ENCODE measurements at regions not wholly inside any gene's neighbourhood (a gene's known extent, or its start where the extent isn't known, plus 50 kb on each side); places are given as distances from the start of the nearest gene placed in this dataset.

DNA sequence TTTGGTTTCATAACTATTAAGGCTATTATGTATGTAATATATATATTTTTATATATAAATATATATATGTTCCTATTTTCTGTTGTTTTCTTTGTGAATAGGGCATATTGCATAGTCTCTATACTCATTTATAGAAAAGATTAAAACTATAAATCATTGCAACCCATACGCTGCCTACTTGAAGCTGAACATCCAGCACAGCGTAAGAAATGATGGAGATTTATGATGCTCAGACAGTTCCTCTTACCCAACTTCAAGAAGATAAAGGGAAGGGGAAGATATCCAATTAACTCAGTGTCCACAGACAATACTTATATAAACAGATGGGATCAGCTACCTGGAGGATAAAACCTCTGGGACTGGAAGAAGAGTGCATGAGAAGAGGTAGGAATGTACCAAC lies 791.7 kb downstream of the FAM181B start:
- Mint-ChIP-seq H3K4me3 (no peak overlapping the region), H3K4me1 (no peaks in the 10 kb centered on the region), H3K27ac (no peak overlapping the region), H3K27me3 (no peaks in the 10 kb centered on the region), H3K36me3 (ENCODE audit: low read depth) (no peaks in the 10 kb centered on the region), H3K9me3 (no peaks in the 10 kb centered on the region)
- POLR2A ChIA-PET: no interaction called here
- CTCF ChIA-PET: no interaction called here
- no peak for DNase-seq

- Mint-ChIP-seq H3K9me3 (no peaks in the 10 kb centered on the region), H3K36me3 (ENCODE audit: low read depth) (no peaks in the 10 kb centered on the region), H3K27me3 (peaks cover 3% of the 10 kb centered on the region), H3K4me1 (no peaks in the 10 kb centered on the region), H3K27ac (no peak overlapping the region), H3K4me3 (no peak overlapping the region)
- CTCF ChIA-PET: no interaction called here
- POLR2A ChIA-PET: no interaction called here
- DNase-seq: no peak
These were observed 801.4 kb downstream of the FAM181B start for GRCh38 chr11:81932303-81932702.

GRCh38 chr11:81920205-81920604 lies 813.5 kb downstream of the FAM181B start:
- no peaks in the 10 kb centered on the region for H3K4me1 Mint-ChIP-seq
- DNase-seq: no peak
- no peak overlapping the region for H3K27ac Mint-ChIP-seq
- POLR2A ChIA-PET: no interaction called here
- CTCF ChIA-PET: interaction anchor here (0.8 kb wide), 1 partner anchor 13 kb away, joined by 3 read pairs; no protein-coding TSS in a partner anchor
- H3K27me3 Mint-ChIP-seq: no peaks in the 10 kb centered on the region
- H3K4me3 Mint-ChIP-seq: no peak overlapping the region
- H3K9me3 Mint-ChIP-seq: peaks cover 2% of the 10 kb centered on the region
- H3K36me3 Mint-ChIP-seq (ENCODE audit: low read depth): no peaks in the 10 kb centered on the region

DNA sequence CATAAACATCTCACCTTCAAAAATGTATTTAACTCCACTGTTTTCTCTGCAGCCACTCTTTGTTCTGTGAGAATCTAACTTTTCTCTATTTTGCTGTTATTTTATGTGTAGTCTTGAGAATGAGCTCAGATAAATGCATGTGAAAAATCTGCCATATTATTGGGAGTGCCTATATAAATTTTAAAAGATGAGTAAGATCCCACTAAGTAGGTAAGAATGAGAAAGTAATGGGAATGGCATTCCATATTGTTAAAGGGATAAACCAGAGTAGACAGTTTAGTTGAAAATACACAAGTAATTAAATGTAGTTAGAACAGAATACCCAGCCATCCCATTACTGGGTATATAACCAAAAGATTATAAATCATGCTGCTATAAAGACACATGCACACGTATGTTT lies 817.2 kb downstream of the FAM181B start:
- DNase-seq: no peak

DNA sequence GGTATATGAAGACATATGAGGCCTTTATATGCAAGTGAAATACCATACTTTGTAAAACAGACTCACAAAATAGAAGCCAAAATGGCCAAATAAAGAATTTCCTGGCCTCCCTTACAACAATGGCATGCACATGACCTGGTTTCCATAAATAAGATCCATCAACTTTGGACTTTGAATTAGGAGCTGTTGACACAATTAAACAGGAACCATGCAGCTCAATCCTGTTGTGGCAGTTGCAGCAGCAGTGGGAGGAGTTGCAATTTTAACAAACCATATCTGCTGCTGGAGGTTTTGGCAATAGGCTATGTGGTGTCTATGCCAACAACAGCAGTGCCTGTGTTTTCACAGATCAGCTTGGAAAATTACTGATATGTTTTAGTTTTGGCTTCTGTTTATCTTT lies 818.6 kb downstream of the FAM181B start:
- no peak for DNase-seq
- no peaks in the 10 kb centered on the region for H3K36me3 Mint-ChIP-seq (ENCODE audit: low read depth)
- POLR2A ChIA-PET: no interaction called here

More for the DNA sequence above, 817.2 kb downstream of the FAM181B start:
- no peak overlapping the region for H3K4me3 Mint-ChIP-seq
- no peaks in the 10 kb centered on the region for H3K36me3 Mint-ChIP-seq (ENCODE audit: low read depth)
- H3K4me1 Mint-ChIP-seq: no peaks in the 10 kb centered on the region
- H3K9me3 Mint-ChIP-seq: peaks cover 2% of the 10 kb centered on the region
- no peaks in the 10 kb centered on the region for H3K27me3 Mint-ChIP-seq
- H3K27ac Mint-ChIP-seq: no peak overlapping the region
- ChIA-PET CTCF (no interaction called here), POLR2A (no interaction called here)

GRCh38 chr11:81913793-81914192 lies 819.9 kb downstream of the FAM181B start:
- H3K4me1 Mint-ChIP-seq: no peaks in the 10 kb centered on the region
- no peak overlapping the region for H3K27ac Mint-ChIP-seq
- POLR2A ChIA-PET: no interaction called here
- no peak overlapping the region for H3K4me3 Mint-ChIP-seq
- H3K36me3 Mint-ChIP-seq (ENCODE audit: low read depth): no peaks in the 10 kb centered on the region
- H3K27me3 Mint-ChIP-seq: no peaks in the 10 kb centered on the region
- CTCF ChIA-PET: no interaction called here
- DNase-seq: no peak
- peaks cover 2% of the 10 kb centered on the region for H3K9me3 Mint-ChIP-seq

More for the DNA sequence above, 818.6 kb downstream of the FAM181B start:
- H3K4me3 Mint-ChIP-seq: no peak overlapping the region
- H3K27ac Mint-ChIP-seq: no peak overlapping the region
- H3K9me3 Mint-ChIP-seq: peaks cover 2% of the 10 kb centered on the region
- CTCF ChIA-PET: no interaction called here
- no peaks in the 10 kb centered on the region for H3K4me1 Mint-ChIP-seq
- no peaks in the 10 kb centered on the region for H3K27me3 Mint-ChIP-seq

- Mint-ChIP-seq H3K36me3 (ENCODE audit: low read depth) (no peaks in the 10 kb centered on the region), H3K4me1 (no peaks in the 10 kb centered on the region), H3K27me3 (no peaks in the 10 kb centered on the region), H3K9me3 (no peaks in the 10 kb centered on the region), H3K4me3 (no peak overlapping the region), H3K27ac (no peak overlapping the region)
- ChIA-PET CTCF (no interaction called here), POLR2A (no interaction called here)
- DNase-seq: no peak
These were observed 825.7 kb downstream of the FAM181B start for GRCh38 chr11:81907996-81908395.

- CTCF ChIA-PET: no interaction called here
- POLR2A ChIA-PET: no interaction called here
- H3K9me3 Mint-ChIP-seq: no peaks in the 10 kb centered on the region
- no peak overlapping the region for H3K4me3 Mint-ChIP-seq
- H3K27ac Mint-ChIP-seq: no peak overlapping the region
- DNase-seq: no peak
- no peaks in the 10 kb centered on the region for H3K36me3 Mint-ChIP-seq (ENCODE audit: low read depth)
- no peaks in the 10 kb centered on the region for H3K27me3 Mint-ChIP-seq
- no peaks in the 10 kb centered on the region for H3K4me1 Mint-ChIP-seq
These were observed 834.5 kb downstream of the FAM181B start for GRCh38 chr11:81899156-81899555.

DNA sequence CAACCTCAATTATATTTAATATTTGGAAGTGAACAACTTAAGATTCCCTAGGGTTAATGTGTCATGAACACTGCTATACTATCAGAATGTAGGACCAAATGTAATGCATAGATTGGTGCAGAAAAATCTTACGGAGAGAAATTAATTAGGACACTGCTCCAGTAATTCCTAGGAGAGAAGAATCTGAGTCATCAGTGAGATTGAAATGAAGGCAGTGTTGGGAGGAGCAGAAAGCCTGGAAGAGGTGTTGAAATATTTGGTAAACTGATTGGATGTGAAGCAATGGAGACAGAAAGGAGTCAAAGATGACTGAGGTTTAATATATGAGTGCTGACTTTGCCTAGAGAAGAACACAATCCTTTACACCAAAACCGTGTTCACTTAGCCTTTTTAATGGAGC lies 836.0 kb downstream of the FAM181B start:
- ChIA-PET CTCF (interaction anchor here (1.0 kb wide), 1 partner anchor 32 kb away, joined by 3 read pairs; no protein-coding TSS in a partner anchor), POLR2A (no interaction called here)
- no peaks in the 10 kb centered on the region for H3K27me3 Mint-ChIP-seq
- no peak overlapping the region for H3K27ac Mint-ChIP-seq
- H3K4me1 Mint-ChIP-seq: no peaks in the 10 kb centered on the region
- no peak for DNase-seq
- no peak overlapping the region for H3K4me3 Mint-ChIP-seq
- no peaks in the 10 kb centered on the region for H3K36me3 Mint-ChIP-seq (ENCODE audit: low read depth)
- no peaks in the 10 kb centered on the region for H3K9me3 Mint-ChIP-seq

- ChIA-PET CTCF (no interaction called here), POLR2A (no interaction called here)
- H3K4me1 Mint-ChIP-seq: no peaks in the 10 kb centered on the region
- H3K36me3 Mint-ChIP-seq (ENCODE audit: low read depth): no peaks in the 10 kb centered on the region
- no peak for DNase-seq
- no peak overlapping the region for H3K4me3 Mint-ChIP-seq
- no peaks in the 10 kb centered on the region for H3K9me3 Mint-ChIP-seq
- no peaks in the 10 kb centered on the region for H3K27me3 Mint-ChIP-seq
- no peak overlapping the region for H3K27ac Mint-ChIP-seq
These were observed 838.4 kb downstream of the FAM181B start for GRCh38 chr11:81895258-81895657.

GRCh38 chr11:81892770-81893635 lies 840.7 kb downstream of the FAM181B start:
- Mint-ChIP-seq H3K4me1 (no peaks in the 10 kb centered on the region), H3K27me3 (no peaks in the 10 kb centered on the region), H3K4me3 (no peak overlapping the region), H3K27ac (no peak overlapping the region), H3K9me3 (peaks cover 4% of the 10 kb centered on the region), H3K36me3 (ENCODE audit: low read depth) (no peaks in the 10 kb centered on the region)
- ChIA-PET POLR2A (no interaction called here), CTCF (no interaction called here)
- DNase-seq: no peak

GRCh38 chr11:81888391-81888790 lies 845.3 kb downstream of the FAM181B start:
- H3K27me3 Mint-ChIP-seq: no peaks in the 10 kb centered on the region
- peaks cover 6% of the 10 kb centered on the region for H3K9me3 Mint-ChIP-seq
- ChIA-PET POLR2A (no interaction called here), CTCF (no interaction called here)
- no peak for DNase-seq
- no peak overlapping the region for H3K4me3 Mint-ChIP-seq
- no peak overlapping the region for H3K27ac Mint-ChIP-seq
- H3K4me1 Mint-ChIP-seq: no peaks in the 10 kb centered on the region
- peaks cover 2% of the 10 kb centered on the region for H3K36me3 Mint-ChIP-seq (ENCODE audit: low read depth)

DNA sequence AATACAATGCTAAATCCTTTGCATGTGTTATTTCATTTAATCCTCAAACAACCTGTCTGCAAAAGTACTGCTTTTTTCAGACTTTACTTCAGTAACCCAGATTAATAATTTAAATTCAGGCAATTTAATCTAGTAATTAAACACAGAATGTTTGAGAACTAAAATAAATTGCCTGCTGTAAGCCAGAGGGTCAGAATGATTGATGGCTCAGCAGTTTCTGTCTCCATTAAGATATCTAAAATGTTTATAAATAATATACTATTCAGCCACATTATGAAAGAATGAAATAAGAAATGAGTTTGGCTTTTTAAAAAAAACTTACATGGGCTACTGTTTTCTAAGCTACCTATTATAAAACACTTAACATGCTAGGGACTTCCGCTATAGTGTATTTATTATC lies 846.0 kb downstream of the FAM181B start:
- CTCF ChIA-PET: interaction anchor here (0.6 to 1.1 kb wide), 2 partner anchors 16 to 58 kb away, joined by 3 to 4 read pairs; no protein-coding TSS in a partner anchor
- Mint-ChIP-seq H3K36me3 (ENCODE audit: low read depth) (peaks cover 2% of the 10 kb centered on the region), H3K27ac (no peak overlapping the region), H3K4me1 (no peaks in the 10 kb centered on the region), H3K27me3 (no peaks in the 10 kb centered on the region), H3K9me3 (peaks cover 6% of the 10 kb centered on the region), H3K4me3 (no peak overlapping the region)
- DNase-seq: no peak
- POLR2A ChIA-PET: no interaction called here

All from activated CD4-positive, alpha-beta T cell treated with anti-CD3 and anti-CD28 coated beads, Interleukin-2, amount 10 ng/mL, durations not matched to agents 7 days and 5 days (primary cell).